Duodenal mucosa (tissue), 2 donors: ENCODE measurements at regions not wholly inside any gene's neighbourhood (a gene's known extent, or its start where the extent isn't known, plus 50 kb on each side); places are given as distances from the start of the nearest gene placed in this dataset.

Experiments used
- H3K27ac ChIP-seq: one replicate; pipeline ENCODE4 v1.7.0; 2013; ENCODE audit warnings: low read depth, low read length
- H3K27me3 ChIP-seq, 2 donors: one replicate each; pipeline ENCODE4 v1.7.0; 2013; ENCODE audit warnings: low read length in 2 of 2, control low read depth in 1 of 2; ENCODE audit not compliant: insufficient read depth in 2 of 2, control insufficient read depth in 1 of 2
- H3K36me3 ChIP-seq, 2 donors: one replicate each; pipeline ENCODE4 v1.7.0; 2013; ENCODE audit warnings: low read length in 2 of 2, control low read depth in 1 of 2; ENCODE audit not compliant: insufficient read depth in 2 of 2, control insufficient read depth in 1 of 2
- H3K4me1 ChIP-seq, 2 donors: one replicate each; pipeline ENCODE4 v1.7.0; 2013; ENCODE audit warnings: low read length in 2 of 2, control low read depth in 1 of 2; ENCODE audit not compliant: insufficient read depth in 2 of 2, control insufficient read depth in 1 of 2
- H3K4me3 ChIP-seq, 2 donors: one replicate each; pipeline ENCODE4 v1.7.0; 2013; ENCODE audit warnings: low read length in 2 of 2, low read depth in 1 of 2
- H3K9ac ChIP-seq, 2 donors: one replicate each; pipeline ENCODE4 v1.7.0; 2013; ENCODE audit warnings: low read length in 2 of 2, low read depth in 1 of 2
- H3K9me3 ChIP-seq, 2 donors: one replicate each; pipeline ENCODE4 v1.7.0; 2013; ENCODE audit warnings: low read length in 2 of 2, control low read depth in 1 of 2; ENCODE audit not compliant: control insufficient read depth in 1 of 2

GRCh38 chr2:186263673-186264250 lies 222.3 kb upstream of the ZC3H15 start:
- no peaks in the 10 kb centered on the region for H3K4me1 ChIP-seq
- no peaks in the 10 kb centered on the region for H3K36me3 ChIP-seq
- H3K9ac ChIP-seq = no peak overlapping the region
- no peak overlapping the region for H3K27ac ChIP-seq
- no peaks in the 10 kb centered on the region for H3K27me3 ChIP-seq
- no peak overlapping the region for H3K4me3 ChIP-seq
- H3K9me3 ChIP-seq = no peaks in the 10 kb centered on the region

GRCh38 chr2:186269536-186269935 lies 216.5 kb upstream of the ZC3H15 start:
- no peaks in the 10 kb centered on the region for H3K4me1 ChIP-seq
- no peaks in the 10 kb centered on the region for H3K9me3 ChIP-seq
- no peak overlapping the region for H3K27ac ChIP-seq
- H3K36me3 ChIP-seq = no peaks in the 10 kb centered on the region
- H3K4me3 ChIP-seq = no peak overlapping the region
- no peak overlapping the region for H3K9ac ChIP-seq
- no peaks in the 10 kb centered on the region for H3K27me3 ChIP-seq

- Histone ChIP-seq H3K36me3 (no peaks in the 10 kb centered on the region), H3K9ac (no peak overlapping the region), H3K9me3 (no peaks in the 10 kb centered on the region), H3K27ac (no peak overlapping the region), H3K27me3 (no peaks in the 10 kb centered on the region), H3K4me3 (no peak overlapping the region), H3K4me1 (no peaks in the 10 kb centered on the region)
Observed at GRCh38 chr2:186273953-186274352, 212.1 kb upstream of the ZC3H15 start.

GRCh38 chr2:186274936-186275575 lies 211.0 kb upstream of the ZC3H15 start:
- Histone ChIP-seq H3K4me3 (no peak overlapping the region), H3K27me3 (no peaks in the 10 kb centered on the region), H3K9ac (no peak overlapping the region), H3K27ac (no peak overlapping the region), H3K9me3 (no peaks in the 10 kb centered on the region), H3K4me1 (no peaks in the 10 kb centered on the region), H3K36me3 (no peaks in the 10 kb centered on the region)

GRCh38 chr2:186276909-186277308 lies 209.2 kb upstream of the ZC3H15 start:
- Histone ChIP-seq H3K4me3 (no peak overlapping the region), H3K36me3 (no peaks in the 10 kb centered on the region), H3K9ac (no peak overlapping the region), H3K27ac (no peak overlapping the region), H3K27me3 (no peaks in the 10 kb centered on the region), H3K9me3 (no peaks in the 10 kb centered on the region), H3K4me1 (no peaks in the 10 kb centered on the region)

GRCh38 chr2:186281726-186282125 lies 204.3 kb upstream of the ZC3H15 start:
- Histone ChIP-seq H3K9ac (no peak overlapping the region), H3K4me1 (no peaks in the 10 kb centered on the region), H3K9me3 (peaks cover 0 to 5% of the 10 kb centered on the region in 2 donors), H3K36me3 (no peaks in the 10 kb centered on the region), H3K4me3 (no peak overlapping the region), H3K27me3 (no peaks in the 10 kb centered on the region), H3K27ac (no peak overlapping the region)

GRCh38 chr2:186294248-186294888 lies 191.7 kb upstream of the ZC3H15 start:
- no peaks in the 10 kb centered on the region for H3K27me3 ChIP-seq
- H3K36me3 ChIP-seq = no peaks in the 10 kb centered on the region
- no peak overlapping the region for H3K9ac ChIP-seq
- H3K4me1 ChIP-seq = no peaks in the 10 kb centered on the region
- no peaks in the 10 kb centered on the region for H3K9me3 ChIP-seq
- H3K27ac ChIP-seq = no peak overlapping the region
- H3K4me3 ChIP-seq = no peak overlapping the region

- Histone ChIP-seq H3K27ac (no peak overlapping the region), H3K36me3 (no peaks in the 10 kb centered on the region), H3K27me3 (no peaks in the 10 kb centered on the region), H3K9me3 (no peaks in the 10 kb centered on the region), H3K4me1 (no peaks in the 10 kb centered on the region), H3K4me3 (no peak overlapping the region), H3K9ac (no peak overlapping the region)
Observed at GRCh38 chr2:186299610-186300009, 186.4 kb upstream of the ZC3H15 start.

GRCh38 chr2:186302263-186302662 lies 183.8 kb upstream of the ZC3H15 start:
- Histone ChIP-seq H3K27ac (no peak overlapping the region), H3K36me3 (no peaks in the 10 kb centered on the region), H3K4me3 (no peak overlapping the region), H3K27me3 (no peaks in the 10 kb centered on the region), H3K4me1 (no peaks in the 10 kb centered on the region), H3K9ac (no peak overlapping the region), H3K9me3 (no peaks in the 10 kb centered on the region)

GRCh38 chr2:186303091-186303490 lies 183.0 kb upstream of the ZC3H15 start:
- Histone ChIP-seq H3K36me3 (no peaks in the 10 kb centered on the region), H3K4me1 (no peaks in the 10 kb centered on the region), H3K4me3 (no peak overlapping the region), H3K9ac (no peak overlapping the region), H3K27me3 (no peaks in the 10 kb centered on the region), H3K27ac (no peak overlapping the region), H3K9me3 (no peaks in the 10 kb centered on the region)
